RWPE1 (cell line): ENCODE measurements at regions not wholly inside any gene's neighbourhood (a gene's known extent, or its start where the extent isn't known, plus 50 kb on each side); places are given as distances from the start of the nearest gene placed in this dataset.
A peak's percentile ranks its signal among the peaks of the same experiment; 100 is the strongest.

Experiments used
- CTCF ChIA-PET: fragments of 350-600 bp; sonication (Branson Sonifier 250); formaldehyde crosslinking; extraction: SDS; loops from one replicate; lab custom pipeline; 2021; lab: Yijun Ruan, JAX
- POLR2A ChIA-PET: fragments of 400-600 bp; formaldehyde crosslinking; extraction: SDS; loops from one replicate; lab custom pipeline; 2020; ENCODE audit warnings: antibody characterized with exemption; ENCODE audit not compliant: low non-redundant PET; lab: Yijun Ruan, JAX
- DNase-seq: peaks from one replicate; pipeline ENCODE4 v3.0.0; 2012; ENCODE audit warnings: low spot score
- H3K27ac ChIP-seq: fragments of 450-650 bp; 2 replicates; pipeline ENCODE4 v1.5.1; 2017
- CTCF ChIP-seq: fragments of 450-650 bp; conservative IDR thresholded peaks from 2 replicates; pipeline ENCODE4 v1.5.1; 2017; ENCODE audit warnings: low read depth, mild to moderate bottlenecking

GRCh38 chr5:54774281-54775170 is 210.9 kb downstream of the ESM1 start:
- ChIA-PET POLR2A (no interaction called here), CTCF (interaction anchor here (1.5 kb wide), 1 partner anchor 257 kb away, joined by 8 read pairs; the partner anchor contains the start of gene SNX18)
- no peak overlapping the region for H3K27ac ChIP-seq
- no peak for TF ChIP-seq CTCF
- DNase-seq, result no peak

GRCh38 chr5:54772684-54773083 is 212.7 kb downstream of the ESM1 start:
- DNase-seq, result no peak
- POLR2A ChIA-PET, result no interaction called here
- no peak for TF ChIP-seq CTCF
- no peak overlapping the region for H3K27ac ChIP-seq
- CTCF ChIA-PET, result no interaction called here

DNA sequence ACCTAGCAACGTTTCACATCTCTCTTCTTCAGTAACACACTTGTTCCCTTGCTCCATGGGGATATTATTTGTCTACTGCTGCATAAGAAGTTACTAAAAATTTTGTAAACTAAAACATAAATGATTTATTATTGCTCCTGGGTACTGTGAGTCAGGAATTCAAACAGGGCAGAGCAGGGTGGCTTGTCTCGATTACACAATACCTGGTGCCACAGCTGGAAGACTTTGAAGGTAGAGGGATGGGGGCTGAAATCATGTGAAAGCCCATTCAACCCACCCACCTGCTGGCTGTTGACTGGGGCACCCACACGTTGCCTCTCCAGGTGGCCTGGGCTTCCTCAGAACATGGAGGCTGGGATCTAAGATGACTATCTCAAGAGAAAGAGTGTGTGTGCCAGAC is 213.2 kb downstream of the ESM1 start:
- DNase-seq, result no peak
- ChIA-PET CTCF (interaction anchor here (1.5 kb wide), 1 partner anchor 255 kb away, joined by 3 read pairs; no protein-coding TSS in a partner anchor), POLR2A (no interaction called here)
- H3K27ac ChIP-seq, result no peak overlapping the region
- no peak for TF ChIP-seq CTCF

DNA sequence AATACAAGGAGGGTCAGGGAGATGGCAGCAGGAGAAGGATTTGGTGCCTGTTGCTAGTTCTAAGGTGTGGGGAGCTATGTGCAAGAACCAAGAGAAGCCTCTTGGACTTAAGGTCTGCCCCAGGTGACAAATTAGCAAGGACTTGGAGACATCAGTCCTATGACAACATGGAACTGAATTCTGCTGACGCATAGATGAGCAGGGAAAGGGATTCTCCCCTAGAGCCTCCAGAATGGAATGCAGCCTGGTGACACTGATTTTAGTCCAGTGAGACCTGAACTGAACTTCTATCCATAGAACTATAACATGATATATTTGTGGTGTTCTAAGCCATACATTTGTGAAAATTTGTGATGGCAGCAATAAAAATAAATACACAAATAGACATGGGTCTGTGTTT is 215.6 kb downstream of the ESM1 start:
- CTCF ChIA-PET, result interaction anchor here (0.6 to 1.0 kb wide), 2 partner anchors 71 to 390 kb away, joined by 3 to 4 read pairs; partner anchors contain the start of gene GPX8
- no peak for TF ChIP-seq CTCF
- no peak overlapping the region for H3K27ac ChIP-seq
- POLR2A ChIA-PET, result no interaction called here
- no peak for DNase-seq

GRCh38 chr5:54769072-54769471 is 216.3 kb downstream of the ESM1 start:
- CTCF ChIA-PET, result interaction anchor here (0.6 to 1.0 kb wide), 4 partner anchors 10 to 391 kb away, joined by 3 to 4 read pairs (median 3); partner anchors contain the start of gene GPX8
- DNase-seq, result no peak
- POLR2A ChIA-PET, result no interaction called here
- no peak overlapping the region for H3K27ac ChIP-seq
- TF ChIP-seq CTCF, result no peak

- H3K27ac ChIP-seq, result no peak overlapping the region
- CTCF ChIA-PET, result interaction anchor here (0.6 to 1.7 kb wide), 3 partner anchors 12 to 249 kb away, joined by 3 to 6 read pairs (median 3); partner anchors contain the start of gene SNX18
- peak; percentile 15; the same call in 1 of the 2 replicates for TF ChIP-seq CTCF
- no peak for DNase-seq
- POLR2A ChIA-PET, result no interaction called here
Observed at GRCh38 chr5:54766748-54767147, 218.6 kb downstream of the ESM1 start.
